ENCODE measurements at regions not wholly inside any gene's neighbourhood (a gene's known extent, or its start where the extent isn't known, plus 50 kb on each side); places are given as distances from the start of the nearest gene placed in this dataset.

DNA sequence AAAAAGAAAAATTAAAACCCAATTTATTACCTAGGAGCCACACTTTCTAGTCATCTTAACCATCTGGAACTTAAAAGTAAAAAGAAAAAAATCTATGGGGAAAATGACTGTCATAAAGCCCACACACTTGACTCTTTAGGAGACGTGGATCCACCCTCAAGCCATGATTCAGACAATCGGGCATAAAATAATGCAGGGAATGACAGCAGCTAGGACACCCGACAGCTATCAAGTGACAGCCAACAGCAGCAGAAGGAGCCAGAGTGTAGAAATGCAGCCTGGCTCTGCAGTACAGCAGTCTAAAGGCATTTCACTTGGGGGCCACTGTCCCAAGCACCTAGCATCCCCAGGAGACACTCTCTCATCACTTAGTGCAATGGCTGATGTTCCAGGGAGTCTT, 226.9 kb downstream of the CAAP1 start (continued):
- TF ChIP-seq, protein P1, sequence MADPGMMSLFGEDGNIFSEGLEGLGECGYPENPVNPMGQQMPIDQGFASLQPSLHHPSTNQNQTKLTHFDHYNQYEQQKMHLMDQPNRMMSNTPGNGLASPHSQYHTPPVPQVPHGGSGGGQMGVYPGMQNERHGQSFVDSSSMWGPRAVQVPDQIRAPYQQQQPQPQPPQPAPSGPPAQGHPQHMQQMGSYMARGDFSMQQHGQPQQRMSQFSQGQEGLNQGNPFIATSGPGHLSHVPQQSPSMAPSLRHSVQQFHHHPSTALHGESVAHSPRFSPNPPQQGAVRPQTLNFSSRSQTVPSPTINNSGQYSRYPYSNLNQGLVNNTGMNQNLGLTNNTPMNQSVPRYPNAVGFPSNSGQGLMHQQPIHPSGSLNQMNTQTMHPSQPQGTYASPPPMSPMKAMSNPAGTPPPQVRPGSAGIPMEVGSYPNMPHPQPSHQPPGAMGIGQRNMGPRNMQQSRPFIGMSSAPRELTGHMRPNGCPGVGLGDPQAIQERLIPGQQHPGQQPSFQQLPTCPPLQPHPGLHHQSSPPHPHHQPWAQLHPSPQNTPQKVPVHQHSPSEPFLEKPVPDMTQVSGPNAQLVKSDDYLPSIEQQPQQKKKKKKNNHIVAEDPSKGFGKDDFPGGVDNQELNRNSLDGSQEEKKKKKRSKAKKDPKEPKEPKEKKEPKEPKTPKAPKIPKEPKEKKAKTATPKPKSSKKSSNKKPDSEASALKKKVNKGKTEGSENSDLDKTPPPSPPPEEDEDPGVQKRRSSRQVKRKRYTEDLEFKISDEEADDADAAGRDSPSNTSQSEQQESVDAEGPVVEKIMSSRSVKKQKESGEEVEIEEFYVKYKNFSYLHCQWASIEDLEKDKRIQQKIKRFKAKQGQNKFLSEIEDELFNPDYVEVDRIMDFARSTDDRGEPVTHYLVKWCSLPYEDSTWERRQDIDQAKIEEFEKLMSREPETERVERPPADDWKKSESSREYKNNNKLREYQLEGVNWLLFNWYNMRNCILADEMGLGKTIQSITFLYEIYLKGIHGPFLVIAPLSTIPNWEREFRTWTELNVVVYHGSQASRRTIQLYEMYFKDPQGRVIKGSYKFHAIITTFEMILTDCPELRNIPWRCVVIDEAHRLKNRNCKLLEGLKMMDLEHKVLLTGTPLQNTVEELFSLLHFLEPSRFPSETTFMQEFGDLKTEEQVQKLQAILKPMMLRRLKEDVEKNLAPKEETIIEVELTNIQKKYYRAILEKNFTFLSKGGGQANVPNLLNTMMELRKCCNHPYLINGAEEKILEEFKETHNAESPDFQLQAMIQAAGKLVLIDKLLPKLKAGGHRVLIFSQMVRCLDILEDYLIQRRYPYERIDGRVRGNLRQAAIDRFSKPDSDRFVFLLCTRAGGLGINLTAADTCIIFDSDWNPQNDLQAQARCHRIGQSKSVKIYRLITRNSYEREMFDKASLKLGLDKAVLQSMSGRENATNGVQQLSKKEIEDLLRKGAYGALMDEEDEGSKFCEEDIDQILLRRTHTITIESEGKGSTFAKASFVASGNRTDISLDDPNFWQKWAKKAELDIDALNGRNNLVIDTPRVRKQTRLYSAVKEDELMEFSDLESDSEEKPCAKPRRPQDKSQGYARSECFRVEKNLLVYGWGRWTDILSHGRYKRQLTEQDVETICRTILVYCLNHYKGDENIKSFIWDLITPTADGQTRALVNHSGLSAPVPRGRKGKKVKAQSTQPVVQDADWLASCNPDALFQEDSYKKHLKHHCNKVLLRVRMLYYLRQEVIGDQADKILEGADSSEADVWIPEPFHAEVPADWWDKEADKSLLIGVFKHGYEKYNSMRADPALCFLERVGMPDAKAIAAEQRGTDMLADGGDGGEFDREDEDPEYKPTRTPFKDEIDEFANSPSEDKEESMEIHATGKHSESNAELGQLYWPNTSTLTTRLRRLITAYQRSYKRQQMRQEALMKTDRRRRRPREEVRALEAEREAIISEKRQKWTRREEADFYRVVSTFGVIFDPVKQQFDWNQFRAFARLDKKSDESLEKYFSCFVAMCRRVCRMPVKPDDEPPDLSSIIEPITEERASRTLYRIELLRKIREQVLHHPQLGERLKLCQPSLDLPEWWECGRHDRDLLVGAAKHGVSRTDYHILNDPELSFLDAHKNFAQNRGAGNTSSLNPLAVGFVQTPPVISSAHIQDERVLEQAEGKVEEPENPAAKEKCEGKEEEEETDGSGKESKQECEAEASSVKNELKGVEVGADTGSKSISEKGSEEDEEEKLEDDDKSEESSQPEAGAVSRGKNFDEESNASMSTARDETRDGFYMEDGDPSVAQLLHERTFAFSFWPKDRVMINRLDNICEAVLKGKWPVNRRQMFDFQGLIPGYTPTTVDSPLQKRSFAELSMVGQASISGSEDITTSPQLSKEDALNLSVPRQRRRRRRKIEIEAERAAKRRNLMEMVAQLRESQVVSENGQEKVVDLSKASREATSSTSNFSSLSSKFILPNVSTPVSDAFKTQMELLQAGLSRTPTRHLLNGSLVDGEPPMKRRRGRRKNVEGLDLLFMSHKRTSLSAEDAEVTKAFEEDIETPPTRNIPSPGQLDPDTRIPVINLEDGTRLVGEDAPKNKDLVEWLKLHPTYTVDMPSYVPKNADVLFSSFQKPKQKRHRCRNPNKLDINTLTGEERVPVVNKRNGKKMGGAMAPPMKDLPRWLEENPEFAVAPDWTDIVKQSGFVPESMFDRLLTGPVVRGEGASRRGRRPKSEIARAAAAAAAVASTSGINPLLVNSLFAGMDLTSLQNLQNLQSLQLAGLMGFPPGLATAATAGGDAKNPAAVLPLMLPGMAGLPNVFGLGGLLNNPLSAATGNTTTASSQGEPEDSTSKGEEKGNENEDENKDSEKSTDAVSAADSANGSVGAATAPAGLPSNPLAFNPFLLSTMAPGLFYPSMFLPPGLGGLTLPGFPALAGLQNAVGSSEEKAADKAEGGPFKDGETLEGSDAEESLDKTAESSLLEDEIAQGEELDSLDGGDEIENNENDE (IDR thresholded peaks at IDR 0.05; ENCODE audit: insufficient replicate concordance, low read length): no peak
- TF ChIP-seq POLR2A (IDR thresholded peaks at IDR 0.05; ENCODE audit: control extremely low read depth in 1 of 2, low read depth in 2 of 2, low read length in 2 of 2): no peak
- no peak for TF ChIP-seq JUN (IDR thresholded peaks at IDR 0.05; ENCODE audit: low read depth, low read length)
- TF ChIP-seq, protein P2, sequence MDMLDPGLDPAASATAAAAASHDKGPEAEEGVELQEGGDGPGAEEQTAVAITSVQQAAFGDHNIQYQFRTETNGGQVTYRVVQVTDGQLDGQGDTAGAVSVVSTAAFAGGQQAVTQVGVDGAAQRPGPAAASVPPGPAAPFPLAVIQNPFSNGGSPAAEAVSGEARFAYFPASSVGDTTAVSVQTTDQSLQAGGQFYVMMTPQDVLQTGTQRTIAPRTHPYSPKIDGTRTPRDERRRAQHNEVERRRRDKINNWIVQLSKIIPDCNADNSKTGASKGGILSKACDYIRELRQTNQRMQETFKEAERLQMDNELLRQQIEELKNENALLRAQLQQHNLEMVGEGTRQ (IDR thresholded peaks at IDR 0.05; ENCODE audit: low read length): no peak
- TF ChIP-seq RFX5 (IDR thresholded peaks at IDR 0.05; ENCODE audit: borderline replicate concordance, low read depth, low read length): no peak
- TF ChIP-seq RBBP5 (IDR thresholded peaks at IDR 0.05; ENCODE audit: borderline replicate concordance, low read depth, low read length): no peak
- TF ChIP-seq BCL11A (IDR thresholded peaks at IDR 0.05; ENCODE audit: low read depth in 2 of 2, low read length in 2 of 2): no peak
- TF ChIP-seq MAFK (IDR thresholded peaks at IDR 0.05; ENCODE audit: low read depth, low read length): no peak
- TF ChIP-seq NANOG (IDR thresholded peaks at IDR 0.05; ENCODE audit: insufficient read depth, low read depth, low read length, poor library complexity, severe bottlenecking): no peak
- TF ChIP-seq RAD21 (IDR thresholded peaks at IDR 0.05 in 1 of 2, conservative IDR thresholded peaks at IDR 0.05 in 1 of 2; ENCODE audit: low read depth in 2 of 2, low read length in 2 of 2): no peak
- no peak for TF ChIP-seq SAP30 (IDR thresholded peaks at IDR 0.05; ENCODE audit: insufficient read depth, insufficient replicate concordance, low read length)
